MM.1S (cell line): ENCODE measurements at regions not wholly inside any gene's neighbourhood (a gene's known extent, or its start where the extent isn't known, plus 50 kb on each side); places are given as distances from the start of the nearest gene placed in this dataset.

Experiments
- DNase-seq: peaks from one replicate; pipeline ENCODE4 v3.0.0-alpha.2; 2015
- H2AFZ ChIP-seq: fragments of 300-600 bp; sonication (generic); 2 replicates; pipeline ENCODE4 v1.6.0; 2016; ENCODE audit warnings: antibody characterized with exemption, low read length
- H3F3A ChIP-seq: fragments of 300-600 bp; sonication (generic); 2 replicates; pipeline ENCODE4 v1.6.1; 2016; ENCODE audit warnings: mild to moderate bottlenecking, antibody characterized with exemption, low read length, moderate library complexity, mixed read lengths; ENCODE audit not compliant: insufficient read depth
- H3K27ac ChIP-seq: fragments of 300-600 bp; sonication (generic); 2 replicates; pipeline ENCODE4 v1.5.1; 2016; ENCODE audit warnings: mild to moderate bottlenecking, low read length
- H3K27me3 ChIP-seq: fragments of 300-600 bp; sonication (generic); replicated peaks from 2 replicates; pipeline ENCODE4 v1.6.0; 2016; ENCODE audit warnings: low read length; ENCODE audit not compliant: insufficient read depth
- H3K36me3 ChIP-seq: fragments of 300-600 bp; sonication (generic); replicated peaks from 2 replicates; pipeline ENCODE4 v1.6.1; 2016; ENCODE audit warnings: mild to moderate bottlenecking, low read length, mixed read lengths; ENCODE audit not compliant: insufficient read depth
- H3K4me1 ChIP-seq: fragments of 300-600 bp; sonication (generic); 2 replicates; pipeline ENCODE4 v1.6.1; 2016; ENCODE audit warnings: low read length, mixed read lengths
- H3K4me2 ChIP-seq: fragments of 300-600 bp; sonication (generic); 2 replicates; pipeline ENCODE4 v1.6.0; 2016; ENCODE audit warnings: low read depth, low read length
- H3K4me3 ChIP-seq: fragments of 300-600 bp; sonication (generic); 2 replicates; pipeline ENCODE4 v1.5.1; 2016; ENCODE audit warnings: low read length, mixed read lengths
- H3K79me2 ChIP-seq: fragments of 300-600 bp; sonication (generic); 2 replicates; pipeline ENCODE4 v1.6.1; 2016; ENCODE audit warnings: mixed run types, low read length, mixed read lengths
- H3K9ac ChIP-seq: fragments of 300-600 bp; sonication (generic); 2 replicates; pipeline ENCODE4 v1.6.1; 2016; ENCODE audit warnings: low read length, mixed read lengths
- H3K9me2 ChIP-seq: fragments of 300-600 bp; sonication (generic); replicated peaks from 2 replicates; pipeline ENCODE4 v1.6.1; 2016; ENCODE audit warnings: mild to moderate bottlenecking, low read length, mixed read lengths; ENCODE audit not compliant: insufficient read depth
- H3K9me3 ChIP-seq: fragments of 300-600 bp; sonication (generic); replicated peaks from 2 replicates; pipeline ENCODE4 v1.6.1; 2016; ENCODE audit warnings: mild to moderate bottlenecking, low read length, mixed read lengths; ENCODE audit not compliant: insufficient read depth
- H4K20me1 ChIP-seq: fragments of 300-600 bp; sonication (generic); 2 replicates; pipeline ENCODE4 v1.6.1; 2016; ENCODE audit warnings: mild to moderate bottlenecking, low read length, moderate library complexity, mixed read lengths; ENCODE audit not compliant: insufficient read depth
- EZH2 ChIP-seq: fragments of 300-600 bp; sonication (generic); optimal IDR thresholded peaks from 2 replicates; pipeline ENCODE3; 2017; ENCODE audit warnings: low read depth, mild to moderate bottlenecking, antibody characterized with exemption, low read length, mixed read lengths
- EZH2phosphoT487 ChIP-seq: fragments of 300-600 bp; sonication (generic); IDR thresholded peaks from 2 replicates; pipeline ENCODE4 v1.6.1; 2018; ENCODE audit warnings: antibody characterized with exemption, low read length
- TF ChIP-seq, protein P1 (sequence below): fragments of 300-600 bp; sonication (generic); IDR thresholded peaks from 2 replicates; pipeline ENCODE4 v1.5.1; 2016; ENCODE audit warnings: antibody characterized with exemption, low read length, mixed read lengths

DNA sequence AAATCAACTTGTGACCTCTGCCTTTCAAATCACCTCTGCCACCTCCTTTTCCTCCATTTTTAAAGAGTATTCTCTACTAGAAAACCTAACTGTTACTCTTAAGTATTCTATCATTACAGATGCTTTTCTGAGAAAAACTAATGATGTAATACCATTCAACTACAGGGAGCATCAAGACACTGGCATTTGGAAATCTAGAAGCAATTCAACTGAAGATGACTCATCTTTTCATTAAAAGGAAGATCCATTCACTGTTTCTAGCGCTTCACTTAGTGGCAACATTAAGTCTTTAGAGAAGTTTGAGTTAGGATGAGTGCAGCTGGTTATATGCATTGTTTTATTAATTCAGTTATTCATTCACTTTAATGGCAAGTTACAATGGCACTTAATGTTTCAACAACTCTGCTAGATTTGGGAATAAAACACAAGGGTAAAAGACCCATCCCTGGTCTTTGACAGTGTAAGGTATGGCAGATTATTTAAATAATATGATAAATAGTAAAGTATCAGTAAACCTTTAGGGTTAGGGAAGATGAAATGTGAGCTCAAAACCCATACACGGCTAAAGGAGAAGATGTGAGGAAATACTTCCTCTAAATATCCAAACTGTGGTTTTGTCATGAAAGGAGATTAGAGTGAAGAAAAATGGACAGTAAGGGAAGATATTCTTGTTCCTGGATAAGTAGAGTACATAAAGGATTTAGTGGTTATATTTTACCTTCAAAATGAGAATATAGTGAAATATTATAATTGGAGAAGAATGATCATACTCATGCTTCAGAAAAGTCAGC is 61.7 kb downstream of the KCNJ2 start:
- H3K4me3 ChIP-seq: no peak overlapping the region
- H2AFZ ChIP-seq: no peak overlapping the region
- no peaks in the 10 kb centered on the region for H3K36me3 ChIP-seq
- 0 out of 2 replicates have a peak, but pooled peaks cover 7% of the 10 kb centered on the region for H3K4me1 ChIP-seq
- H3K9me2 ChIP-seq: no peaks in the 10 kb centered on the region
- no peaks in the 10 kb centered on the region for H3K9me3 ChIP-seq
- no peak for DNase-seq
- H3F3A ChIP-seq: no peaks in the 10 kb centered on the region
- no peak overlapping the region for H3K4me2 ChIP-seq
- H3K27ac ChIP-seq: no peak overlapping the region
- TF ChIP-seq, protein P1, sequence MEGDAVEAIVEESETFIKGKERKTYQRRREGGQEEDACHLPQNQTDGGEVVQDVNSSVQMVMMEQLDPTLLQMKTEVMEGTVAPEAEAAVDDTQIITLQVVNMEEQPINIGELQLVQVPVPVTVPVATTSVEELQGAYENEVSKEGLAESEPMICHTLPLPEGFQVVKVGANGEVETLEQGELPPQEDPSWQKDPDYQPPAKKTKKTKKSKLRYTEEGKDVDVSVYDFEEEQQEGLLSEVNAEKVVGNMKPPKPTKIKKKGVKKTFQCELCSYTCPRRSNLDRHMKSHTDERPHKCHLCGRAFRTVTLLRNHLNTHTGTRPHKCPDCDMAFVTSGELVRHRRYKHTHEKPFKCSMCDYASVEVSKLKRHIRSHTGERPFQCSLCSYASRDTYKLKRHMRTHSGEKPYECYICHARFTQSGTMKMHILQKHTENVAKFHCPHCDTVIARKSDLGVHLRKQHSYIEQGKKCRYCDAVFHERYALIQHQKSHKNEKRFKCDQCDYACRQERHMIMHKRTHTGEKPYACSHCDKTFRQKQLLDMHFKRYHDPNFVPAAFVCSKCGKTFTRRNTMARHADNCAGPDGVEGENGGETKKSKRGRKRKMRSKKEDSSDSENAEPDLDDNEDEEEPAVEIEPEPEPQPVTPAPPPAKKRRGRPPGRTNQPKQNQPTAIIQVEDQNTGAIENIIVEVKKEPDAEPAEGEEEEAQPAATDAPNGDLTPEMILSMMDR: no peak
- TF ChIP-seq EZH2phosphoT487 (no peak), EZH2 (no peak)
- no peaks in the 10 kb centered on the region for H3K79me2 ChIP-seq
- no peaks in the 10 kb centered on the region for H3K27me3 ChIP-seq
- no peak overlapping the region for H3K9ac ChIP-seq
- no peaks in the 10 kb centered on the region for H4K20me1 ChIP-seq

DNA sequence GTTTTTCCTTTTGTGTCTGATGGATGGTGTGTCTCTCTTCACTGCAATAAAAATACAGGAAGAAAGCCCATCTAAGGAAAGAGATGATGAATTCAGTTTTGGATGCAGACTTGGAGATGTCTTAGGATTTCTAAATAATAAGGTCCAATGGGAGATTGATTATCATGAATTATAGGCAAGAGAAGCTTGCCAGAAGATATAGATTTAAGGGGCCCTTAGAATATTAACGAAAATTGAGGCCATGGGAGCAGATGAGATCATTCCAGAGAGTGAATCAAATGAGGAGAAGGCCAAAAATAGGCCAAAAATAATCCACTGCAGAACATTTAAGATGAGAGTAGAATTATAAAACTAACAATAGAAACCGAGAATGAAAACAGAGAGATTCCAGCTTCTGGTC is 63.1 kb downstream of the KCNJ2 start:
- Histone ChIP-seq H4K20me1 (no peaks in the 10 kb centered on the region), H3K4me3 (no peak overlapping the region), H3K9ac (no peak overlapping the region), H3K9me2 (no peaks in the 10 kb centered on the region), H3K79me2 (no peaks in the 10 kb centered on the region), H3F3A (no peaks in the 10 kb centered on the region), H2AFZ (no peak overlapping the region), H3K27ac (no peak overlapping the region), H3K4me2 (no peak overlapping the region), H3K4me1 (0 out of 2 replicates have a peak, but pooled peaks cover 7% of the 10 kb centered on the region), H3K27me3 (no peaks in the 10 kb centered on the region), H3K9me3 (no peaks in the 10 kb centered on the region), H3K36me3 (no peaks in the 10 kb centered on the region)
- TF ChIP-seq EZH2phosphoT487 (no peak), EZH2 (no peak)
- TF ChIP-seq, protein P1: no peak
- no peak for DNase-seq

DNA sequence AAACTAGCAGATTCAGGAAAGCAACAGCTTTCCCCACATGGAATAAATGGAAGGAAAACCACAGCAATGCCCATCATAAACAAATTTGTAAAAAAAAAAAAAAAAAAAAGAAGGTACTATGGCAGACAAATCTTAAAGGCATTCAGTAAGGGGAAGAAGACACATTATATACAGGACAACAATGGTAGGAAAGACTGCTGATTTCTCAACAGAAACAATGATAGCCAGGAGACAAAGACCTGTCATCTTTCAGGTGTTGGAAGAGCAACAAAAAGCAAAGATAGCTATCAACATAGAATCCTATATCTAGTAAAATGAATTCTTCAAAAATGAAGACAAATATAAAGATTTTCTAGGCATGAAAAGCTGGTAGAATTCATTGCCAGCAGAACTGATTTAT is 65.9 kb downstream of the KCNJ2 start:
- Histone ChIP-seq H3K27me3 (no peaks in the 10 kb centered on the region), H2AFZ (no peak overlapping the region), H3K4me2 (no peak overlapping the region), H3K9ac (no peak overlapping the region), H3K9me3 (no peaks in the 10 kb centered on the region), H3K9me2 (no peaks in the 10 kb centered on the region), H3K36me3 (no peaks in the 10 kb centered on the region), H3K4me1 (0 out of 2 replicates have a peak, but pooled peaks cover 7% of the 10 kb centered on the region), H3F3A (no peaks in the 10 kb centered on the region), H3K4me3 (no peak overlapping the region), H4K20me1 (no peaks in the 10 kb centered on the region), H3K27ac (no peak overlapping the region), H3K79me2 (no peaks in the 10 kb centered on the region)
- no peak for DNase-seq
- TF ChIP-seq, protein P1: no peak
- TF ChIP-seq EZH2phosphoT487 (no peak), EZH2 (no peak)
